Activated CD4-positive, alpha-beta T cell treated with anti-CD3 and anti-CD28 coated beads for 4 hours (primary cell): ENCODE measurements at regions not wholly inside any gene's neighbourhood (a gene's known extent, or its start where the extent isn't known, plus 50 kb on each side); places are given as distances from the start of the nearest gene placed in this dataset.

Source experiments
- DNase-seq, 2 donors: peaks; one replicate each; pipeline ENCODE4 v3.0.0-alpha.2; 2020

- DNase-seq = no peak
Observed at GRCh38 chr7:35498416-35498815, 196.5 kb downstream of the HERPUD2 start.

- no peak for DNase-seq
Observed at GRCh38 chr7:35495844-35496243, 199.1 kb downstream of the HERPUD2 start.

- no peak for DNase-seq
Observed at GRCh38 chr7:35495377-35495776, 199.6 kb downstream of the HERPUD2 start.

GRCh38 chr7:35494407-35494806 lies 200.5 kb downstream of the HERPUD2 start:
- no peak for DNase-seq

GRCh38 chr7:35492451-35493175 lies 202.3 kb downstream of the HERPUD2 start:
- no peak for DNase-seq

GRCh38 chr7:35491233-35491632 lies 203.7 kb downstream of the HERPUD2 start:
- no peak for DNase-seq

- DNase-seq = no peak
Observed at GRCh38 chr7:35487841-35488240, 207.1 kb downstream of the HERPUD2 start.

- no peak for DNase-seq
Observed at GRCh38 chr7:35487402-35487801, 207.5 kb downstream of the HERPUD2 start.

- no peak for DNase-seq
Observed at GRCh38 chr7:35485436-35485835, 209.5 kb downstream of the HERPUD2 start.

GRCh38 chr7:35483568-35483967 lies 211.4 kb downstream of the HERPUD2 start:
- no peak for DNase-seq

- DNase-seq = no peak
Observed at GRCh38 chr7:35482231-35482630, 212.7 kb downstream of the HERPUD2 start.

GRCh38 chr7:35480806-35481205 lies 214.1 kb downstream of the HERPUD2 start:
- no peak for DNase-seq

GRCh38 chr7:35477609-35478008 lies 217.3 kb downstream of the HERPUD2 start:
- no peak for DNase-seq

- no peak for DNase-seq
Observed at GRCh38 chr7:35474100-35474499, 220.2 kb upstream of the TBX20 start.

GRCh38 chr7:35468606-35469005 lies 214.7 kb upstream of the TBX20 start:
- no peak for DNase-seq

- no peak for DNase-seq
Observed at GRCh38 chr7:35467456-35467978, 213.6 kb upstream of the TBX20 start.

- DNase-seq = no peak
Observed at GRCh38 chr7:35465791-35466336, 212.0 kb upstream of the TBX20 start.

GRCh38 chr7:35463751-35464150 lies 209.9 kb upstream of the TBX20 start:
- no peak for DNase-seq

GRCh38 chr7:35463176-35463700 lies 209.3 kb upstream of the TBX20 start:
- no peak for DNase-seq

- DNase-seq = no peak
Observed at GRCh38 chr7:35454575-35455385, 200.9 kb upstream of the TBX20 start.

GRCh38 chr7:35450456-35451214 lies 196.7 kb upstream of the TBX20 start:
- no peak for DNase-seq

- DNase-seq = no peak
Observed at GRCh38 chr7:35448486-35448885, 194.6 kb upstream of the TBX20 start.

- no peak for DNase-seq
Observed at GRCh38 chr7:35446091-35446490, 192.2 kb upstream of the TBX20 start.
